Effector CD8-positive, alpha-beta T cell (primary cell): ENCODE measurements at regions not wholly inside any gene's neighbourhood (a gene's known extent, or its start where the extent isn't known, plus 50 kb on each side); places are given as distances from the start of the nearest gene placed in this dataset.
"Not testable (repeated sequence)": the region's sequence is repeated elsewhere in the genome, so short reads cannot be mapped to it uniquely, and the experiment has no call there.

Experiments used
- DNase-seq: peaks from one replicate; lab custom pipeline; 2025; lab: John Stamatoyannopoulos, UW

DNA sequence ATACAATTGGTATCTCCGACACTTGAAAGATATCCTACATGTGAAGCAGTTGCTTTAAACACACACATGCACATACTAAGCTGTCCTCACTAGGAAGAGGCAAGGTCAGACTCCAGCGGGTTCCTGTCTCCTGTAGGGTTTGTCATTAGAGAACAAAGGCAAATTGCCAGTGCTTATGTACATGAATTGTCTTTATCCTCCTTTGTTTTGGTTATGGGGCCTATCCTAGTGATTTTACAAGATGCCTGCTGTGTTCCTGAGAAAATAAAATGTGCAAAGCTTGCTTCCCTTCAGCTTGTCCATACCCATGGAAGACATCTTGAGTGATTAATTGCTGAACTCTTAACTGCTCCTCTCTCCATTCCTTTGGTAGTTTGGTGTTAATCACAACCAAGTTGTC lies 86.7 kb upstream of the SLC39A10 start:
- no peak for DNase-seq

DNA sequence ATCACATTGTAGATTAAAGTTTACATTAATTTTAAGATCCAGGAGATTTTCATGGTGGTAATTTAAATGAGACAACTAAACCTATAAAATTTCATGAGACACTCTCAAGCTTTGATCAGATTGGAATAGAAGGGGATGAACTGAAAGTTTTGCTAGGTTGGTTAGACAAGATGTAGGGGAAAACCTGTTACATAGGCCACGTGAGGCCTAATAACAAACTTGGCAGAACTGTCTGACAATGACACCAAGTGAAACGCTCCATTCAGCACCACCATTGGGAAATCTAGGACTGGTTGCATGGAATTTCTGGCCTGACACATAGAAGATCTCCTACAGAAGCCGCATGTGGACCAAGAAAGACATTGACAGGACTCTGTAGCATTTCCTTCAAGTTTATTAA lies 87.8 kb upstream of the SLC39A10 start:
- no peak for DNase-seq

DNA sequence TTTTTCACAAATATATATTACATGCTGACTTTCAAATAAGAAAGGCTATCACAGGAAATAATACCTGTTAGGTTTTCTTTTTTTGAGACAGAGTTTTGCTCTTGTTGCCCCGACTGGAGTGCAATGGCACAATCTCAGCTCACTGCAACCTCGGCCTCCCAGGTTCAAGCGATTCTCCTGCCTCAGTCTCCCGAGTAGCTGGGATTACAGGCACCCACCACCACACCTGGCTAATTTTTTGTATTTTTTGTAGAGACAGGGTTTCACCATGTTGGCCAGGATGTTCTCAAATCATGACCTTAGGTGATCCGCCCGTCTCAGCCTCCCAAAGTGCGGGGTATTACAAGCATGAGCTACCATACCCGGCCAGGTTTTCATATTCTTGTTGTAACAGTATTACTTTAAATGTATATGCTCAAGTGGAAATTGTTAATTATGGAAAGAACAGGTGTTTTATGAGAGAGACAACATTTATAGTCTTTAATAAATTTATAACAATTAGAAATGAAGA lies 92.3 kb upstream of the SLC39A10 start:
- not testable (repeated sequence) for DNase-seq

DNA sequence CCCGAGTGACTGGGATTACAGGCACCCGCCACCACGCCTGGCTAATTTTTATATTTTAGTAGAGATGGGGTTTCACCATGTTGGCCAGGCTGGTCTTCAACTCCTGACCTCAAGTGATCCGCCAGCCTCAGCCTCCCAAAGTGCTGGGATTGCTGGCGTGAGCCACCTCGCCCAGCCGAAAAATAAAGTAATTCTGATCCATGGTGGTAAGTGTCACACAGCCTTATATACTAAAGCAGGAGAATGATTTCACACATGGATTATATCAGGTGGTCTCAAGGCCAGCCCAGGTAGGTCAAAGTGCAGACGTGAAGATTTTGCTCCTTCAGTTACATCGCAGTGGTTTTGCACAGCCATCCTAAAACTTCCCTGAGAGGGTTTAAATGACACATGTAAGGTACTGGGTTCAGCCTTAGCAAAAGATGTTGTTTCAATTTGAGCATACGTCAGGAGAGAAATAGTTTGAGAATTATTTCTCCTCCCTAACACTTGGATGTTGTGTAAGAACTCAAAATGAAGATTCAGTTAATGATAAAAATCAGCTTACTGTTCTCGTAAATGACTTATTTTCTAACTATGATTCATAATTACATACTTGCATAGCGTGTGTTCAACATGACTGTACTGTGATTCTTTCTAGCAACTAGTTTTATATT lies 93.0 kb upstream of the SLC39A10 start:
- no peak for DNase-seq

DNA sequence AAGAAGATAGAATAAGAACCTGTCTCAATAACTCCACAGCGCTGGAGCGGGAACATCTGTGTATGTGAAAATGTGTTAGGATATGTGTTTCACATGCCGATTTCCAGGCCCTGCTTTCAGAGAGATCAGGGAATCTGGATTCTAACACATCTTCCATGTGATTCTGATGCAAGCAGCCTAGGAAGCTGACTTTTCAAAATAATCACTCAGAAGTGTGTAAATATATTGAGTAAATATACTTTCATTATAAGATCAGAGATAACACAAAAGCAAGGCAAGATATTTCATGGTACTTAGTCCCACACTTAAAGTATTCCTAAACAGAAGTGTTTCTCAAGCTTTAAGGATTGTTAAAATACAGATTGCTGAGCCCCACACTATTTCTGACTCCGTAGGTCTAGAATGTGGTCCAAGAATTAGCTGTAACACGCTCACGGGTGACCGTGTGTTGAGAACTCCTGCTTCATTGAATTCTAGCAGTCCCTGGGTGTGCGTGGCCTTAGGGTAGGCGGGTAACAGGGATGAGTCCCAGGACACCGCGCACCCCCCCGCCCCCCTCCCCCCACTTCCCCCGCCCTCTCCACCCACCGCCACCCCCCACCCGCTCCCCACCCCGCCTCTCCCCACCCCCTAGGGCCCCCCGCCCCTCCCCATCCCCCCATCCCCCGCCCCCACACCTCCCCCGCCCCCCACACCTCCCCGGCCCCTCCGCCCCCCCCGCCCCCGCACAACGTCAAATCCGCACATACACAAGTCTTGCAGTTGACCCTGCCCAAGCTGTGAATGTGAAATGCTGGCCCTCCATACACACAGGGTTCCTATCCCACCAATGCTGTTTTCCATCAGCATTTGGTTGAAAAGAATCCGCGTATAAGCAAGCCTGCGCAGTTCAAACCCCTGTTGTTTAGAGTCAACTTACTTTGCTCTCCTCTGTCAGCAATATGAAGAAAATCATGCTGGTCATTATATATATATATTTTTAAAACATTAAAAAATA lies 94.2 kb upstream of the SLC39A10 start:
- no peak for DNase-seq

DNA sequence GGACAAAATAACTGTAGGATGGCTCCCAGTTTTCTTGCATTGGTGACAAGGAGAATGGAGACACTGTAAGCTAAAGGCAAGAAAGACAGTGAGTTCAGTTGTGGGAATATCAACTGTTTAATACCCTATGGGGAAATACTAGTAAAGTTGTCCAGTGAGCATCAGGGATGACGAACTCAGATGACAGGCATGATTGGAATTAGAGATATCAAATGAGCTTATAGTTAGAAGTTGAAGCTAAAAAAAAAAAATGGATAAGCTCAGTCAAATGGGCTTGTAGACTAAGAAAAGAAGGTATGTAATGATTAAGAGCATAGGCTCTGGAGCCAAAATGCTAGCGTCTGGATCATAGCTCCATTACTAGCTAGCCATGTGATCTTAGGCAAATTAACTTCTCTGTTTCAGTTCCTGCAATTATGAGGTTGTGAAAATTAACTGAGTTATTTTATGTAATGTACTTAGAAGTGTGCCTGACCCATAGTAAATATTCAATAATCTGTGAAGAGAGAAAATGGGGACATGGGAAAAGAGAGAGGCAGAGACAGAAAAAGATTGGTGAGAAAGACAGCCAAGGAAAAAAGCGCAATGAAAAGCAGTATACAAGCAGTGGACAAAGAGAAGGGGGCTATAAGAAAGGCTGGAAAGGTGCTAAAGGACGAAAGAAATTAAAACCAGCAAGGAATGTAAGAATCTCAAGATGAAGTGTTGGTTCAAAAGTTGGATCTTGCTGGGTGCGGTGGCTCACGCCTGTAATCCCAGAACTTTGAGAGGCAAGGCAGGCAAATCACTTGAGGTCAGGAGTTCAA lies 95.7 kb upstream of the SLC39A10 start:
- no peak for DNase-seq

DNA sequence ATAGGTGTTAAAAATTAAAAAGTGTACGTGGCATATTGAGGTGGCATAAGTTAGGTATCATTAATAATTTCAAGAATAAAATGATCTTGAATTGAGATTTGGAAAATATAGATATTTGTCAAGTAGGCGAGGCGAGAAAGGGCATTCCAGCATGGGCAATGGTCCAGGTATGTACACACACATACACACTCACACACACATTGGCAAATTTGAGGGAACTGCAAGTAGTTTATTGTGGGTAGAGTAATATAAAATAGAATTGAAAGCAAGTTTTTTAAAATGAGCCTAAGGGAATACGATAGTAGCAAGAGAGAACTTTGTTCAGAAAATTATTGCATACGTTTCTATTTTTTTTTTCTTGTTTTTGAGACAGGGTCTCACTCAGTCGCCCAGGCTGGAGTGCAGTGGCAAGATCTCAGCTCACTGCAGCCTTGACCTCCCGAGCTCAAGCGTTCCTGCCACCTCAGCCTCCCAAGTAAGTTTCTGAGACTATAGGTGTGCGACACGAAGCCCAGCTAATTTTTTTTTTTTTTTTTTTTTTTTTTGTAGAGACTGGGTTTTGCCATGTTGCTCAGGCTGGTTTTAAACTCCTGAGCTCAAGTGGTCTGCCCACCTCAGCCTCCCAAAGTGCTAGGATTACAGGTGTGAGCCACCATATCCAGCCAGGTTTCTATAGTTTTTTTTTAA lies 96.7 kb upstream of the SLC39A10 start:
- no peak for DNase-seq

DNA sequence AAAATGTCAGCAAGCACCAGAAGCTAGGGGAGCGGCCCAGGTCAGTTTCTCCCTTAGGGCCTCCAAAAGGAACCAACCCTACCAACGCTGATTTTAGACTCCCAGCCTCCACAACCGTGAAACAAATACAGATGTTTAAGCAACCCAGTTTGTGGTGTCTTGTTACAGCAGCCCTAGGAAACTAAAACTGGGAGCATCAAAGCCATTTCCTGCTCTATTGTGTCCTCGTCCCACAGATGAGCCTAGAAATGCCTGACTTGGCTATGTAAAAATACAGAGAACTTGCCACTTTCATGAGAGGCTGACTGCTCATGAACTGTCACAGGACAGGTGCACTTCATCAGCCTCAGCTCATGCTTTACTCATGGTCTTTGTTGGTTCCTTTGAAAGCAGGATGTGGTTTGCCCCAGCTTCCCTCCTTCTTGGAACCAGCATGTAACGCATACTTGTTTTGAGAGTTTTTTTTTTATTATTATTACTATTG lies 97.6 kb upstream of the SLC39A10 start:
- peak; percentile 47 for DNase-seq

DNA sequence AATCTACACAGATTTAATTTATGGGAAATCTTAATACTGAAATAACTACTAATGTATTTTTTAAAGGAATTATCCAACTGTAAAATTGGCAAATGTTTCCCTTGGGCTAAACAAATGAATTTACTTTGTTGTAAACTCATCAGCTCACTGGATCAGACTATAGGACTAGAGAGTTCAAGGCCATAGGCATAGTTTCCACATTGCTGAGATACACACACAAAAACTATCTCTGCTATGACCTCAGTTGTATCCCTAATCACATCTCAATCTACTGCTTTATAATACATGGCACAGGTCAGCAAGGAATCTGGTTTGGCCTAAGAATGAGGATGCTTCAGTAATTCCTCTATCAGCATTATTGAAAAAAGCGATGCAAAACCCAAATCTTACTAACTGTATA lies 101.1 kb upstream of the SLC39A10 start:
- DNase-seq, result no peak

DNA sequence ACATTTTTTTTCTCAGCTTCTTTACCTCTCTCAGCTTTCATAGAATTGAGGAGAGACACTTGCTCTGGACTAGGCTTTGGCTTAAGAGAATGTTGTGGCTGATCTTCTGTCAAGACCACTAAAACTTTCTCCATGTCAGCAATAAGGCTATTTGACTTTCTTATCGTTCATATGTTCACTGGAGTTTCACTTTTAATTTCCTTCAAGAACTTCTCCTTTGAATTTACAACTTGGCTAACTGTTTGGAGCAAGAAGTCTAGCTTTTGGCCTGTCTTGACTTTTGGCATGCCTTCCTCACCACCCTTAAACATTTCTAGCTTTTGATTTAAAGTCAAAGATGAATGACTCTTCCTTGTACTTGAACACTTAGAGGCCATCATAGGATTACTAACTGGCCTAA lies 104.4 kb upstream of the SLC39A10 start:
- DNase-seq, result no peak

DNA sequence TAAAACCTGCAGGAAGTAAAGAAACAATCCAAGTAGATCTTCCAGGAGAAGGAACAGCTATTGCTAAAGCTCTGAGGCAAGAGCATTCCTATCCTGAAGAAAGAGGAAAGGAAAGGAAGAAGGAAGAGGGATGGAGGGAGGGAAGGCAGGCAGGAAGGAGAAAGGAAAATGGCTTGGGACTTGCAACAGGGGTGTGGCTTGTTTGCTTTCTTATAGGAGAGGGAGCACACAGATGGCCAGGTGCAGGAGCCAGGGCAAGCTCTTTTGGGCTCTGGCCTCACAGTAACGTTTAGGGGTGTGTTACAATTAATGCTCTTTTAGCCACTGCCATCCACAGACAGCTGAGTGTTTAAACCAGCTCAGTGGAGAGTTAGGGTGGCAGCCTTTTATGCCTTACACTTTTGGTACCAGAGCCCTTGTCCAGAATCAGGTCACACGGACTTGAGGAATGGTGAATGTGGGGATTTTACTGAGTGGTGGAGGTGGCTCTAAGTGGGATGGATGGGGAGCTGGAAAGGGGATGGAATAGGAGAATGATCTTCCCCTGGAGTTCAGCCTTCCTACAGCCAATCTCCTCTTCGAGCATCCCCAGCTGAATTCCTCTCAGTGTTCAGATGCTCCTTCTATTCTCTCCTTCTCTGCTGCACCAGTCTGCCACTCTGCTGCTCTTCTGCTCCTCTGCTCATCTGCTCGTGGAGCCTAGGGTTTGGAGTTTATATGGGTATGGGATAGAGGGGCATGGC lies 108.7 kb upstream of the SLC39A10 start:
- DNase-seq, result no peak

DNA sequence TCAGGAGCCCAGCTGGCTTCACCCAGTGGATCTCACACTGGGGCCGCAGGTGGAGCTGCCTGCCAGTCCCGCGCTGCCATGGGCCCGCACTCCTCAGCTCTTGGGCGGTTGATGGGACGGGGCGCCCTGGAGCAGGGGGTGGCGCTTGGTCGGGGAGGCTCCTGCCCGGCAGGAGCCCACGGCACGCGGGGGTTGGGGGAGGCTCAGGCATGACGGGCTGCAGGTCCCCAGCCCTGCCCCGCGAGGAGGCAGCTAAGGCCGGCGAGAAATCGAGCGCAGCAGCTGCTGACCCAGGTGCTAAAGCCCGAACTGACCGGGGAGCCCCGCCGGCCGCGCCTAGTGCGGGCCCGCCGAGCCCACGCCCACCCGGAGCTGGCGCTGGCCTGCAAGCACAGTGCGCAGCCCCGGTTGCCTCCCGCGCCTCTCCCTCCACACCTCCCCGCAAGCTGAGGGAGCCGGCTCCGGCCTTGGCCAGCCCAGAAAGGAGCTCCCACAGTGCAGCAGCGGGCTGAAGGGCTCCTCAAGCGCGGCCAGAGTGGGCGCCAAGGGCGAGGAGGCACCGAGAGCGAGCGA lies 109.7 kb upstream of the SLC39A10 start:
- not testable (repeated sequence) for DNase-seq

DNA sequence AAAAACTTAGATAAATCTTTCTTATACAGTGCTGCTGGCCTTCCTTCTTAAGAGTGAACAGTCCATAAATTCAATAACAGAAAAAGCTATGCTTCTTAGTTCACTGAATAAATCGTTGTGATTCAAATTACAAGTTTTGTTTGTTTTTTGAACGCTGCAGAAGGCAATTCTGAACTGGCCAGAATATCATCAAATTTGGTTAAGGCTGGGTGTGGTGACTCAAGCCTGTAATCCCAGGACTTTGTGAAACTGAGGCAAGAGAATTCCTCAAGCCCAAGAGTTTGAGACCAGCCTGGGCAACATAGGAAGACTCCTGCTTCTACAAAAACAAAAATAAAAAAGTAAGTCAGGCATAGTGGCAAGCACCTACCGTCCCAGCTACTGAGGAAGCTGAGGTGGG lies 111.2 kb upstream of the SLC39A10 start:
- DNase-seq, result no peak

DNA sequence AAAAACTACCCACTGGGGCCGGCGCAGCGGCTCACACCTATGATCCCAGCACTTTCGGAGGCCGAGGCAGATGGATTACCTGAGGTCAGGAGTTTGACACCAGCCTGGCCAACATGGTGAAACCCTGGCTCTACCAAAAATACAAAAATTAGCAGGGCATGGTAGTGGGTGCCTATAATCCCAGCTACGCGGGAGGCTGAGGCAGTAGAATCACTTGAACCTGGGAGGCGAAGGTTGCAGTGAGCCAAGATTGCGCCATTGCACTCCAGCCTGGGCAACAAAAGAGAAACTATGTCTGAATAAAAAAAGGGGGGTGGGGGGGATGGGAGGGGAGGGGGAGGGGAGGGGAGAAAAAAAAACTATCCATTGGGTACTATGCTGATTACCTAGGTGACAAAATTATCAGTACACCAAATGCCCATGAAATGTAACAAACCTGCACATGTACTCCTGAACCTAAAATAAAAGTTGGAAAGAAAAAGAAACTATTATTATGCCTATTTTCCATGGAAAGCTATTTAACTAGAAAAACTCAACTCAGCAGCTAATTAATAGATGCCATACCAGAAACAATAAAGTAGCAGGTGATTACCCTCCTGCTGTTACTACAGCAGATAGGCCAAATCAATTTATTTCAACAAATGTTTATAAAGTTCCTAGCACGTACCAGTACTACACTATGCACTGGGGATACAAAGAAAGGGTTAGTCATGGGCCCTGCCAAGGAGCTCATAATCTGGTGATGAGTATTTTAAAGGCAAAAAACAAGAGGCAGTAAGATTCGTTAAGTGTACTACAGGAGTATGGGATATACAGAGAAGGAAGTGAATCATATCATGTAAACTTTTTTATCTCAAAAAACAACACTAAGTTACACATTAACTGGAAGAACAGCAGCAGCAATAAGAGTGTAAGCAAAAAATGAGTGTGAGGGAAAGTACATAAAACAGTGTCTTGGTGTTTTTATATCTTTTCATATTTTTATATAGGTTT lies 112.8 kb upstream of the SLC39A10 start:
- no peak for DNase-seq

DNA sequence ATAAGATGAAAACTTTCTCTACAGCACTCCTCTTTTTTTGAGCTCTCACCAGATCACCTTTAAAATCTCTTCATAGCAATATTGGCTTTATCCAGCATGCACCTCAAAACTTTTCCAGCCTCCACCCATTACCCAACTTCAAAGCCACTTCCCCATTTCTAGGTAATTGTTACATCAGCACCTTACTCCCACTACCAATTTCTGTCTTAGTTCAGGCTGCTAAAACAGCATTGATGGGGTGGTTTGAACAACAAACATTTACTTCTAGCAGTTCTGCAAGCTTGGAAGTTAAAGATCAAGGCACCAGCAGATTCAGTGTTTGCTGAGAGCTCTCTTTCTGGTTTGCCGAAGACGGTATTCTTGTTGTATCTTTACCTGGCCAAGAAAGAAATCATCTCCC lies 114.0 kb upstream of the SLC39A10 start:
- no peak for DNase-seq

DNA sequence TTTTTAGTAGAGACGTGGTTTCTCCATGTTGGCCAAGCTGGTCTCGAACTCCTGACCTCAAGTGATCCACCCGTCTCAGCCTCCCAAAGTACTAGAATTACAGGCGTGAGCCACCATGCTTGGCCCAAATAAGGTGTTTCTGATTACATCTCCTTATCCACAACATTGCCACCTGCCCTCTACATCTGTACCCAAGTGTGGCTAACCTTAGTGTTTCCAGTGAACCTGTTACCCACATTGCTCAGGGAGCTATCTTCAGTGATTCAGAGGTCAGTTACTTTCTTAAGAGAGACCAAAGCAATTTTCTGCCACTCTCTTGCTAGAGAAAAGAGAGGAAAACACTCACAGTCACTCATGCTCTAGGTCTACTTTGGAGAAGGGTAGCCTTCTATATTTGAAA lies 115.0 kb upstream of the SLC39A10 start:
- DNase-seq, result no peak

DNA sequence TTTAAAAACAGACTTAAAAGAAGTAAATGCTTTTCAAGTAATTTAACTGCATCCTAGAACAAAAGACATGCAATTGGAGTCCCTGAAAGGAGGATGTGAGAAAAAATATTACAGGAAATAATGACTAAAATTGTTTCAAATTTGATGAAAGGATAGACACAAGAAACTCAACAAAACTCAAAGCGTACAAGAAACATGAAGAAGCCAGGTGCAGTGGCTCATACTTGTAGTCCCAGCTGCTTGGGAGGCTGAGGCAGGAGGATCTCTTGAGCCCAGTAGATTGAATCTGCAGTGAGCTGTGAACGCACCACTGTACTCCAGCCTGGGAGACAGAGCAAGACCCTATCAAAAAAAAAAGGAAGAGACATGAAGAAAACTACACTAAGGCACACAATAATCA lies 118.1 kb upstream of the SLC39A10 start:
- DNase-seq, result no peak

DNA sequence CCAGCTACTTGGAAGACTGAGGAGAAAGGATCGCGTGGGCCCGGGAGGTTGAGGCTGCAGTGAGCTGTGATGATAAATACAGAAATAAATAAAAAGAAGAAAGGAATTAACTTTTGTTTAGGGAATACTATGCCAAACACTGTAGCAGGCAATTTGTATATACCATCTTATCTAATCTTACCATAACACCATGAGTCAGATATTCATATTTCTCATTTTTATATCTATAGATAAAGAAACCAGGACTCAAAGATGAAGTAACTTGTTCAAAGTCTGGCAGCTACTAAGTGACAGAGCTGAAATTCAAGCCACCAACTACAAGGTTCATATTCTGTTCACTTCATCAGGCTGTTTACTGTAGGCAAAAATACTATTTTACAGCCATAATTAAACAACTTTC lies 119.2 kb upstream of the SLC39A10 start:
- DNase-seq, result no peak

DNA sequence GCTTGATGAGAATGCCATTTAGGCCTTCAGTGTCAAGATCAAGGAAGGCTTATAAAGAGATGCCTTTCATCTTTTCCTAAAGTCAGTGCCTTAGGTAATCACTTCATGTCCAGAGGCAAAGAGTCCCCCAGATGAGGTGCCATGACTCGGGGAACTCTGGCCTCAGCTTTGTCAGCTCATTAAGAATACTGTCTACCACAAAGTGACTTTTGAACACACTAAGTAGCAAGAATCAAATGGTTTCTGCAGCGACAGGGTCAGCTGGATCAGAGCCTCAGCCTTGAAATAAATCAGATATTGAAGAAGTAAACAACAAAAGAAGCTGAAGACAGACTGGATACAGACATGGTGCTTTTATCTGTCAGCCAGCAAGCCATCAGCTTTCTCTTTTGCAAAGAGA lies 120.1 kb upstream of the SLC39A10 start:
- DNase-seq, result no peak
